ENCODE measurements at regions not wholly inside any gene's neighbourhood (a gene's known extent, or its start where the extent isn't known, plus 50 kb on each side); places are given as distances from the start of the nearest gene placed in this dataset.

DNA sequence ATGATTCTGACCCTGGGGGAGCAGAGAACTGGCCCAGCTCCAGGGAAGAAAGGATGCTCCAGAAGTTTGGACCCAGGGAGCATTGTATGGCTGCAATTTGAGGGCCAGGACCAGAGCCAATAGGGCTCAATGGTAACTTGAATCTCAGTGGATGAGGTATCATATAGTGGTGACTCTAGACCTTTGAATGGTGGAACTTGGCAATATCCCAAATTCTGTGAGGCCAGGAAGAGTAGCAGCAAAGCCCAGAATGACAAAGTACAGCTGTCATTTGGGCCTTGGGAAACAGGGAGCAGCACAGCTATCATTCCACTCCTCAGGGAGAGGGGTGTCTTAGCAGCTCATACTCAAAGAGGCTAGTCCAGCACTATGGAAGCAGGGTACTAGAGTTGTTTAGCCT is 332.9 kb upstream of the RBMS1 start:
- TF ChIP-seq, protein P1, sequence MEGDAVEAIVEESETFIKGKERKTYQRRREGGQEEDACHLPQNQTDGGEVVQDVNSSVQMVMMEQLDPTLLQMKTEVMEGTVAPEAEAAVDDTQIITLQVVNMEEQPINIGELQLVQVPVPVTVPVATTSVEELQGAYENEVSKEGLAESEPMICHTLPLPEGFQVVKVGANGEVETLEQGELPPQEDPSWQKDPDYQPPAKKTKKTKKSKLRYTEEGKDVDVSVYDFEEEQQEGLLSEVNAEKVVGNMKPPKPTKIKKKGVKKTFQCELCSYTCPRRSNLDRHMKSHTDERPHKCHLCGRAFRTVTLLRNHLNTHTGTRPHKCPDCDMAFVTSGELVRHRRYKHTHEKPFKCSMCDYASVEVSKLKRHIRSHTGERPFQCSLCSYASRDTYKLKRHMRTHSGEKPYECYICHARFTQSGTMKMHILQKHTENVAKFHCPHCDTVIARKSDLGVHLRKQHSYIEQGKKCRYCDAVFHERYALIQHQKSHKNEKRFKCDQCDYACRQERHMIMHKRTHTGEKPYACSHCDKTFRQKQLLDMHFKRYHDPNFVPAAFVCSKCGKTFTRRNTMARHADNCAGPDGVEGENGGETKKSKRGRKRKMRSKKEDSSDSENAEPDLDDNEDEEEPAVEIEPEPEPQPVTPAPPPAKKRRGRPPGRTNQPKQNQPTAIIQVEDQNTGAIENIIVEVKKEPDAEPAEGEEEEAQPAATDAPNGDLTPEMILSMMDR (conservative IDR thresholded peaks at IDR 0.05), result no peak
- no peak for TF ChIP-seq ZFX (IDR thresholded peaks at IDR 0.05)

Measured in C4-2B (cell line).